A549 (cell line): ENCODE measurements at regions not wholly inside any gene's neighbourhood (a gene's known extent, or its start where the extent isn't known, plus 50 kb on each side); places are given as distances from the start of the nearest gene placed in this dataset.

ENCODE experiments used
- ATAC-seq, 2 experiments: fragments of 200-7000 bp in 1 of 2; fragments of >200 bp in 1 of 2; cut with Nextera tagmentation in 1 of 2; cut with Tn5 transposase in 1 of 2; 3 replicates each; pipeline versions ENCODE4 v1.8.0 to v1.9.1; 2018 to 2020; ENCODE audit warnings: mild to moderate bottlenecking in 1 of 2, moderate library complexity in 1 of 2
- CTCF ChIA-PET: fragments of 300-600 bp; sonication (Branson Sonifier 250); formaldehyde crosslinking; extraction: SDS; loops from one replicate; lab custom pipeline; 2021; ENCODE audit warnings: antibody characterized with exemption, inconsistent platforms; lab: Yijun Ruan, JAX
- POLR2A ChIA-PET: fragments of 350-600 bp; formaldehyde crosslinking; extraction: SDS; loops from one replicate; lab custom pipeline; 2021; ENCODE audit warnings: antibody characterized with exemption, inconsistent platforms; lab: Yijun Ruan, JAX
- DNase-seq, 2 experiments: peaks; one replicate each; pipeline versions ENCODE4 v3.0.0 to v3.0.0-alpha.2; 2011 to 2016; ENCODE audit warnings: low read depth in 1 of 2, low spot score in 1 of 2
- FAIRE-seq: peaks from 2 replicates; lab custom pipeline; 2011; peaks lifted over from hg19 to GRCh38; lab: Jason Lieb, UNC
- H3K27ac ChIP-seq, 2 experiments: fragments of >200 bp; sonication (Bioruptor Twin); formaldehyde crosslinking; 3 replicates each; pipeline ENCODE4 v1.5.1; 2016 to 2017
- H3K4me1 ChIP-seq: fragments of >200 bp; sonication (Bioruptor Twin); formaldehyde crosslinking; 3 replicates; pipeline ENCODE4 v1.6.1; 2016
- H3K4me2 ChIP-seq: fragments of >200 bp; sonication (Bioruptor Twin); formaldehyde crosslinking; 3 replicates; pipeline ENCODE4 v1.6.1; 2016
- H3K4me3 ChIP-seq: fragments of >200 bp; sonication (Bioruptor Twin); formaldehyde crosslinking; 3 replicates; pipeline ENCODE4 v1.5.1; 2016
- H3K9me3 ChIP-seq: fragments of >200 bp; sonication (Bioruptor Twin); formaldehyde crosslinking; 3 replicates; pipeline ENCODE4 v1.6.1; 2016
- BHLHE40 ChIP-seq: IDR thresholded peaks from 2 replicates; pipeline ENCODE4 v1.6.1; 2012; ENCODE audit warnings: low read depth, low read length, inconsistent platforms
- CBX2 ChIP-seq: fragments of 200-600 bp; sonication (generic); IDR thresholded peaks from 2 replicates; pipeline ENCODE4 v1.6.1; 2016; ENCODE audit warnings: low read depth, mild to moderate bottlenecking, borderline replicate concordance
- CHD2 ChIP-seq: fragments of 150-350 bp; IDR thresholded peaks from 2 replicates; pipeline ENCODE4 v1.6.1; 2014; ENCODE audit warnings: low read length; ENCODE audit not compliant: partially characterized antibody
- CHD4 ChIP-seq: fragments of 200-600 bp; sonication (generic); IDR thresholded peaks from 2 replicates; pipeline ENCODE4 v1.6.1; 2016; ENCODE audit warnings: antibody characterized with exemption, mild to moderate bottlenecking, borderline replicate concordance
- E2F6 ChIP-seq: IDR thresholded peaks from 2 replicates; pipeline ENCODE4 v1.6.1; 2012; ENCODE audit warnings: low read depth, borderline replicate concordance
- EHF ChIP-seq: fragments of 250-450 bp; sonication (Bioruptor Pico); IDR thresholded peaks from 2 replicates; pipeline ENCODE4 v1.5.0; 2020; ENCODE audit warnings: mild to moderate bottlenecking
- EHMT2 ChIP-seq: fragments of 200-600 bp; sonication (generic); IDR thresholded peaks from 2 replicates; pipeline ENCODE4 v1.6.1; 2016; ENCODE audit warnings: antibody characterized with exemption, low read depth, mild to moderate bottlenecking, moderate library complexity
- EP300 ChIP-seq, 2 experiments: fragments of >200 bp; sonication (Bioruptor Twin); formaldehyde crosslinking; IDR thresholded peaks; 2 replicates in 1 of 2; 3 replicates in 1 of 2; pipeline ENCODE4 v1.6.1; 2016 to 2017
- ESRRA ChIP-seq: fragments of 150-350 bp; IDR thresholded peaks from 2 replicates; pipeline ENCODE4 v1.6.1; 2014; ENCODE audit warnings: mild to moderate bottlenecking, low read length, borderline replicate concordance
- FOSB ChIP-seq: fragments of 250-450 bp; sonication (Bioruptor Pico); IDR thresholded peaks from 2 replicates; pipeline ENCODE4 v1.5.0; 2020; ENCODE audit warnings: mild to moderate bottlenecking, moderate library complexity
- FOXS1 ChIP-seq: fragments of 250-450 bp; sonication (Bioruptor Pico); IDR thresholded peaks from 2 replicates; pipeline ENCODE4 v1.5.0; 2020; ENCODE audit warnings: mild to moderate bottlenecking, moderate library complexity
- GATA3 ChIP-seq: IDR thresholded peaks from 2 replicates; pipeline ENCODE4 v1.6.1; 2012; ENCODE audit warnings: borderline replicate concordance
- HOXA7 ChIP-seq: fragments of 250-450 bp; sonication (Bioruptor Pico); IDR thresholded peaks from 2 replicates; pipeline ENCODE4 v1.5.0; 2020; ENCODE audit warnings: mild to moderate bottlenecking, moderate library complexity
- HOXB13 ChIP-seq: fragments of 250-450 bp; sonication (Bioruptor Pico); IDR thresholded peaks from 2 replicates; pipeline ENCODE4 v1.5.0; 2020; ENCODE audit warnings: low read depth, mild to moderate bottlenecking, moderate library complexity
- HOXB5 ChIP-seq: fragments of 250-450 bp; sonication (Bioruptor Pico); IDR thresholded peaks from 2 replicates; pipeline ENCODE4 v1.5.0; 2020; ENCODE audit warnings: mild to moderate bottlenecking, moderate library complexity
- JUN ChIP-seq, 2 experiments: fragments of >200 bp; sonication (Bioruptor Twin); formaldehyde crosslinking; IDR thresholded peaks; 2 replicates in 1 of 2; 3 replicates in 1 of 2; pipeline ENCODE4 v1.6.1; 2016 to 2017
- KDM5A ChIP-seq: fragments of 200-600 bp; sonication (generic); IDR thresholded peaks from 2 replicates; pipeline ENCODE4 v1.6.1; 2016; ENCODE audit warnings: antibody characterized with exemption, mild to moderate bottlenecking
- MAFK ChIP-seq: fragments of 450-650 bp; IDR thresholded peaks from 2 replicates; pipeline ENCODE4 v1.6.1; 2014; ENCODE audit not compliant: partially characterized antibody
- NFE2L2 ChIP-seq: fragments of 150-350 bp; conservative IDR thresholded peaks from 2 replicates; pipeline ENCODE4 v1.6.1; 2014; ENCODE audit warnings: low read length
- NPAS2 ChIP-seq: fragments of 250-450 bp; sonication (Bioruptor Pico); IDR thresholded peaks from 2 replicates; pipeline ENCODE4 v1.8.0; 2022; ENCODE audit warnings: mild to moderate bottlenecking, moderate library complexity, borderline replicate concordance
- RARB ChIP-seq: fragments of 250-450 bp; sonication (Bioruptor Pico); IDR thresholded peaks from 2 replicates; pipeline ENCODE4 v1.8.0; 2021; ENCODE audit warnings: mild to moderate bottlenecking, moderate library complexity
- REST ChIP-seq: fragments of 200-600 bp; sonication (generic); IDR thresholded peaks from 2 replicates; pipeline ENCODE4 v1.6.1; 2016; ENCODE audit warnings: antibody characterized with exemption, mild to moderate bottlenecking, moderate library complexity
- SMC3 ChIP-seq: fragments of >200 bp; sonication (Bioruptor Twin); formaldehyde crosslinking; IDR thresholded peaks from 3 replicates; pipeline ENCODE4 v1.6.1; 2018; ENCODE audit warnings: inconsistent platforms
- SREBF2 ChIP-seq: fragments of 450-650 bp; IDR thresholded peaks from 2 replicates; pipeline ENCODE4 v1.6.1; 2014; ENCODE audit warnings: mild to moderate bottlenecking, moderate library complexity
- TFCP2L1 ChIP-seq: fragments of 250-450 bp; sonication (Bioruptor Pico); IDR thresholded peaks from 2 replicates; pipeline ENCODE4 v1.5.0; 2021; ENCODE audit warnings: mild to moderate bottlenecking
- ZC3H11A ChIP-seq: fragments of 450-650 bp; IDR thresholded peaks from 2 replicates; pipeline ENCODE4 v1.6.1; 2014; ENCODE audit warnings: antibody characterized with exemption, mild to moderate bottlenecking
- ZFP36 ChIP-seq: fragments of 450-650 bp; IDR thresholded peaks from 2 replicates; pipeline ENCODE4 v1.6.1; 2014; ENCODE audit warnings: borderline replicate concordance; ENCODE audit not compliant: partially characterized antibody
- ZNF302 ChIP-seq: fragments of 250-450 bp; sonication (Bioruptor Pico); IDR thresholded peaks from 2 replicates; pipeline ENCODE4 v1.9.0; 2021; ENCODE audit warnings: inconsistent platforms, mild to moderate bottlenecking, moderate library complexity
- WGBS: methylation state at CpG from one replicate; pipeline ENCODE4 v1.1.6; 2017; ENCODE audit errors: missing lambda C conversion rate; 5-methylcytosine and 5-hydroxymethylcytosine counted together

- TF ChIP-seq ESRRA (no peak), ZFP36 (no peak), SMC3 (no peak), ZNF302 (CRISPR knock-in tag) (no peak), CHD2 (no peak), FOXS1 (CRISPR knock-in tag) (no peak), ZC3H11A (no peak), SREBF2 (no peak), HOXA7 (no peak), MAFK (no peak), EHF (CRISPR knock-in tag) (no peak)
These were observed 114.5 kb upstream of the FN1 start (continued) for GRCh38 chr2:215550331-215550730.

GRCh38 chr2:215548714-215549113 lies 112.8 kb upstream of the FN1 start:
- Histone ChIP-seq H3K27ac (no peak overlapping the region), H3K9me3 (no peaks in the 10 kb centered on the region), H3K4me2 (no peak overlapping the region), H3K4me3 (no peak overlapping the region), H3K4me1 (no peaks in the 10 kb centered on the region)
- no peak for TF ChIP-seq KDM5A
- TF ChIP-seq JUN (IDR thresholded peaks at IDR 0.05), result no peak
- no peak for TF ChIP-seq CBX2
- TF ChIP-seq HOXB13 (CRISPR knock-in tag), result no peak
- no peak for TF ChIP-seq RARB
- no peak for TF ChIP-seq FOSB (CRISPR knock-in tag)
- TF ChIP-seq ZNF302 (CRISPR knock-in tag), result no peak
- no peak for TF ChIP-seq BHLHE40
- TF ChIP-seq REST, result no peak
- no peak for TF ChIP-seq HOXB5 (CRISPR knock-in tag)
- TF ChIP-seq TFCP2L1 (CRISPR knock-in tag), result no peak
- no peak for TF ChIP-seq EHMT2
- no peak for TF ChIP-seq E2F6
- no peak for TF ChIP-seq EP300 (IDR thresholded peaks at IDR 0.05)
- no peak for TF ChIP-seq GATA3
- no peak for TF ChIP-seq NFE2L2
- no peak for TF ChIP-seq CHD4
- TF ChIP-seq NPAS2 (CRISPR knock-in tag), result no peak
- ChIA-PET CTCF (interaction anchor here (1.0 kb wide), 1 partner anchor 105 kb away, joined by 3 read pairs; no protein-coding TSS in a partner anchor), POLR2A (no interaction called here)
- DNase-seq (no peak), FAIRE-seq (no peak), ATAC-seq (no peak)
- 62% methylated on average over 2 of the region's 2 CpGs for WGBS
